NOMO-1 treated with DMSO at 0.1 percent for 48 hours (cell line): ENCODE measurements at regions not wholly inside any gene's neighbourhood (a gene's known extent, or its start where the extent isn't known, plus 50 kb on each side); places are given as distances from the start of the nearest gene placed in this dataset.
A peak's percentile ranks its signal among the peaks of the same experiment; 100 is the strongest.
"Not testable (repeated sequence)": the region's sequence is repeated elsewhere in the genome, so short reads cannot be mapped to it uniquely, and the experiment has no call there.

Source experiments
- DNase-seq: peaks from one replicate; lab custom pipeline; 2025; ENCODE audit not compliant: unreplicated experiment; lab: John Stamatoyannopoulos, UW

DNA sequence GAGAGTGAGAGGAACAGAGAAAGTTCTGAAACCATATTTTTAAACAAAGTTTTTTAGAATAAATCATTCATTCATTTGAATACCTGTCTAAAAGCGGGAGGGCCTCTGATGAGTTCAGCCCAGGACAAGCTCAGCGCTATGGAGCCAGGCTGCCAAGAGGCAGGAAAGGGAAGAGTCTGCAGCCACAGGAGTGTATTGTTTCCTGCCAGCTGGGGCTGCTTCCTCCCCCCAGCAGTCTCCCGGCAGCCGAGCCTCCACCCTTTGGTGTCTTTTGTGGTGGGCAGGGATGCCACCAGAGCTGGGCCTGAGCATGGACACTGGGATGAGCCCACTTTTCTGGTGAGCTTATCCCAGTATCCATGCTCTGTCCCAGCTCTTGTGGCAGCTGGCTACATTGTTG lies 199.5 kb upstream of the TPRG1 start:
- DNase-seq, result peak; percentile 31

- peak; percentile 91 for DNase-seq
Measured at GRCh38 chr3:188974856-188975599, 196.7 kb upstream of the TPRG1 start.

DNA sequence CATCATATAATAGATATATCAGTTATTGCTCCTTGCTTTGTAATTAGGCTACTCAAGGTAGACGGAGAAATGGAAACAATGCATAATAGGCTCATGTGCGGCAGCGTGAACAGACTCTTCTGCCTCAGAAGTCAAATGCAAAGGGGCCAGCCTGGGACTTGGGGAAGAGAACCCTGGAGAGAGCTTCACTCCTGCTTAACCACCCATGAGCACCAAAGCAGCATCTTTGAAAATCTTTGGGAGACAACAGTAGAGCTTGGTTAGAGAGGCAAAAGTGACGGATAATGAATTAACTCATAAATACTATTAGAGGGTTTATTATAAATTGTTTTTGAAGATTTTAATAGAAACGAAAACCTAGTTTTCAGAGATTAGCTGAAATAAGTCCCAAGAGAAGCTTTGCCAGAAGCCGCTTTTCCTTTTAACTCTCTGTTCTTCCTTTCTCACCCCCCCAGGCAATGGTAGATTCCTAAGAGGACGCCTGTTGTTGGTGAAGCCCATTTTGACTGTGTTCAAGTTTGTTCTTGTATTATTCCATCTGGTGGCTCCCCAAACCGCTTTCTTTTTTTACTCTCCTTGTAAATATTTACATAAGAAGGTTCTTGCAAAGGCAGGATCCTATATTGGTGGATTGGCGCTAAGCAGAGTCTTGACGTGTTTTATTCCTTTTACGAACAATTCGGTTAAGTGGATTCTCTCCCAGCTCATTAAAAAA lies 196.0 kb upstream of the TPRG1 start:
- DNase-seq, result no peak

- no peak for DNase-seq
Measured at GRCh38 chr3:188976407-188976806, 195.4 kb upstream of the TPRG1 start.

GRCh38 chr3:188978421-188979171 lies 193.2 kb upstream of the TPRG1 start:
- no peak for DNase-seq

DNA sequence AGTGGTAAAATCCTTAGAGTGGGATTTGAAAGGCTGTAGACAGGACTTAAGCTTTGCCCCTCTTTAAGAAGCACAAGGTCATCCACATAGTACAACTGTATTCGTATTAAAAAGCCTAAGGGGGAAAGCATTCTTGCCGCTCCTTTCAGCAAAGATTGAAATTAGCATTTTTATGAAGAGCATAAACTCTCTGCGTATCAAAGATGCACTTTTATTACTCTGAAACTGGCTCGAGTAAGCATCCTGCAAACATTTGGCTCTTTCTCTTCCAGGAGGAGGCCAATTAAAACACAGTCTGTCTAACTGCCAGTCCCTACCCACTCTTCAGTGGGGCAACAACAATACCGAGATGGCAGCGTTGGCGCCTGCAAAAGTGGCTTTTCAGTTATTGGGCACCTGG lies 192.5 kb upstream of the TPRG1 start:
- no peak for DNase-seq

GRCh38 chr3:188979669-188980310 lies 192.0 kb upstream of the TPRG1 start:
- DNase-seq, result no peak

DNA sequence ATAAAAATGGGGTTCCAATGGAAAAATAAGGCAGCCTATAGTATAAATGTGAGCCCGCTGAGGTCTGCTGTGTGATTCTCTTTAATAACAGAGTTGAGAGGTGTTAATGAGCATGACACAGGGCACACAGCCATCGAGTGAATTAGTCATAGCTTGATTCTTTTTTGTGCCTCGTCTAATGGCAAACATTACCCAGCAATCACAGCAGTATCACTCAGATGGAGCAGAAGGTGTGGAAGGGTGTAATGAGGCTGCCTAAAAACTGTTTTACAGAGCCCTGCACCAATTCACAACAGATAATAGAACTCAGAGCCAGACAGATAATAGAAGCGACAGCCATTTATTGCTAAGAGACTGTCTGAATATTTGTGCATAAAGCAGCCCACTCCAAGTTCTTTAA lies 178.6 kb upstream of the TPRG1 start:
- DNase-seq, result no peak

DNA sequence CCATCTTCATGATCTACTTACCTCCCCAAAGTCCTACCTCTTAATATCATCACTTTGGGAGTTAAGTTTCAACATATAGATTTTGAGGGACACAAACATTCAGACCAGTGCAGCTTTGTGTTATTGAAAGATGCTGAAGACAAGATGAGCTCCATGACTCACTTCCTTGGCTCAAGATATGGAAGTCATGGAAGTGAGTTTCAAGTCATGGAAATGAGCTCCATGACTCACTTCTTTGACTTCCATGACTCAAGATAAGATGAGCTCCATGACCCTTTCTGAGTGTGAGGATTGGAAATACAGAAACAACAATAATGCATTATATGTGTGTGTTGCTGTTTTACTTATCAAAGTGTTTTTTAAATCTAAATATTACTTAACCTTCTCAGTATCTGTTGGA lies 170.2 kb upstream of the TPRG1 start:
- no peak for DNase-seq

DNA sequence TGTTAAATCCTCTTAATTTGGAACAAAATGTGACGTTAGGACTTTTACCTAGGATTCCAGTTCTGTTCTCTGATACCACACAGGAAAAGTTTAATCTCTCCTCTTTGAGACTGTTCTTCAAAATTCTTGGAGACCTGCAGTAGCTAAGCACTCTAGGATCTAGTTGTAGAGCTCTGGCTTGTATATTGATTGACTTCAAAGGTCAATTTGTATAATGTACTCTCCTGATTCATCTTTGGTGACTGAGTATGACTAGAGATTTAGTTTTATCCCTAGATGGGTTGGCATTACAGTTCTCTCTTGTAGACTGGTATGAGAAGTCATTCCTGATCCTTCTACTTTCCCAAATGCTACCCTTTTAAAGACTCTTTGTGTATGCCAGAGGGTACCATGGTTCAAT lies 168.4 kb upstream of the TPRG1 start:
- DNase-seq, result no peak

- no peak for DNase-seq
Measured at GRCh38 chr3:189013224-189013888, 158.4 kb upstream of the TPRG1 start.

DNA sequence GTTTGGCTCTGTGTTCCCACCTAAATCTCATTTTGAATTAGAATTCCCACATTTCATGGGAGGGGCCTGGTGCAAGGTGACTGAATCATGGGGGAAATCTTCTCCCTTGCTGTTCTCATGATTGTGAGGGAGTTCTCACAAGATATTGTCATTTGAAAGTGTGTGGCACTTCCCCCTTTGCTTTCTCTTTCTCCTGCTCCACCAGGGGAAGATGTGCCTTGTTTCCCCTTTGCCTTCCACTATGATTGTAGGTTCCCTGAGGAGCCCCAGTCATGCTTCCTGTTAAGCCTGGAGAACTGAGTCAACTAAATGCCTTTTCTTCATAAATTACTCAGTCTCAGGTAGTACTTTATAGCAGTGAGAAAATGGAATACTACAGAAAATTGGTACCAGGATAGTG lies 157.2 kb upstream of the TPRG1 start:
- no peak for DNase-seq

GRCh38 chr3:189022576-189023466 lies 148.9 kb upstream of the TPRG1 start:
- DNase-seq, result not testable (repeated sequence)

GRCh38 chr3:189025866-189026265 lies 145.9 kb upstream of the TPRG1 start:
- DNase-seq, result no peak

- no peak for DNase-seq
Measured at GRCh38 chr3:189027626-189028155, 144.1 kb upstream of the TPRG1 start.

GRCh38 chr3:189038773-189039745 lies 132.7 kb upstream of the TPRG1 start:
- peak; percentile 65 for DNase-seq

GRCh38 chr3:189040656-189041335 lies 131.0 kb upstream of the TPRG1 start:
- DNase-seq, result peak; percentile 50
